GM18873 (cell line): ENCODE measurements at regions not wholly inside any gene's neighbourhood (a gene's known extent, or its start where the extent isn't known, plus 50 kb on each side); places are given as distances from the start of the nearest gene placed in this dataset.

Experiments
- ATAC-seq: cut with Tn5 transposase; IDR thresholded peaks from one replicate; pipeline ENCODE4 v1.9.1; 2021; ENCODE audit warnings: mild to moderate bottlenecking, moderate library complexity, moderate number of reproducible peaks; ENCODE audit not compliant: unreplicated experiment, low FRiP score

DNA sequence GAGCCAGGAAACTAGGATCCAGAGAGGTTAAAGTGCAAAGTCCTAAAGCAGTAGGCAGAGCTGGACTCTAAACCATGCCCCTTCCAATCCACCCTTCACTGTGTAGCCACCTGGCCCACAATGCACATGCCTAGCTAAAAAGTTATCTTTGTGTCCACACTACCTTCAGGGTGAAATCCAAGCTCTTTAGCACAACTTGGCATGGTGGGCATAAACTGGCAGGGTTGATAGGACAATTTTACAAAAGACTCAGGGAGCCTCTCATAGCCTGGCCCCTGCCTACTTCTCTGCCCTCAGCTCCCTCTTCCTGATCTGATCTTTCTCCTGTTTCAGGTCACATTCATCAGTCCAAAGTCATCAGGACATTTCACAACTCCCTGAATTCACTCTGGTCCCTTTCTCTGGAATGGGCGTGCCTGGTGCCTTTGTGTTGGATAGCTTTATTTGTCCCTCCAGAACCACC, 513.9 kb downstream of the OMA1 start:
- no peak for ATAC-seq

DNA sequence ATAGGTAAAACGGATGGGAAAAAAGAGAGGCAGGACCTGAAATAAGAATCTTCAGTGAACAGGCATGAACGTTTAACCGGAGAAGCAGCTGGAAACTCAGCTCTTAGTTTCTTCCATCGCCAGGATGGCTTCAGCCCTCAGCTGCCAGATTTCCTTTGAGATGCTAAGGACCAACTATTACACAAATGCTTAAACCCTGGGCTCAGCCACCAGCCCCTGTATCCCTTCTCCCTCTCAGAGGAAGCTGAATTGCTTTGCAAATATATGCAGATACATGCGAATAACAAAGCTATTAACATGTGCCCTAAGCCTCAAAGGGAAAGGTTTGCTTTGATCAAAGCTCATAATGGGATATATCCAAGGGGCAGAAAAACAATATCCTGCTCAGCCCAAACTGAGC, 515.1 kb downstream of the OMA1 start:
- ATAC-seq, result no peak

DNA sequence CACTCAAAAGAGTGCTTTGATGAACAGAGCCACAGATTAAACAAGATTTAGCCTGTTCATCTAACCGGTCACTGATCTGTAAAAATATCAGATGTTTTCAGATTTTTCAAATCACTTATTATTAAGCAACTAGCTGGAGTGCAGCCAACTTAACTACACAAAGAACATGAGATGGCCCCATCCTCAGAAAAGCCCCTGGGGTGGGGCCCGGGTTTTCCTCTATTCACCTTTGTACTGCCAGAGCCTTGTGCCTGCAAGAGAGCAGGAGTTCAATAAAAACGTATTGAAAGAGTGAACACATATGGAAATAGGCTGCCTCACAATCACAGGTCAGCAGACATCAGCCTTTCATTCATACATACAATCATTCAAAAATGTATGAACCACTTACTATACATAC, 516.1 kb downstream of the OMA1 start:
- ATAC-seq, result no peak

DNA sequence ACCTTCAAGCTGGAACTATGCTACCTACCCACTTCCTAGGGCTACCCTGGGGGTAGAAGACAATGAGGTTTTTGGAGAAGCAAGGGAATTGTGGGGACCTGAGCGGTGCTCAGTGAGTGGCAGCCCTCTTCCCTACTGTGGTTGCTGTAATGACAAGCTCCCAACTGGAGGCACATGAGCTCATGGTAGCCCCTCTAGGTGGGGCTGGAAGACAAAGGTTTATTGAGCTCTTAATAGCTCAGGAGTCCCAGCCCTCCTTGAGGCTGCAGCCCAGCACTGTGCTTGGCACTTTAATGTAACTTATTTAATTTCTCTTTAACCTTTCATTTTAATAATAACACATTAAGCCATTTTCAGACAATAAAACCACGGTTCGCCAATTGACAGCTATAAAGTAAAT, 528.9 kb downstream of the OMA1 start:
- ATAC-seq, result no peak

DNA sequence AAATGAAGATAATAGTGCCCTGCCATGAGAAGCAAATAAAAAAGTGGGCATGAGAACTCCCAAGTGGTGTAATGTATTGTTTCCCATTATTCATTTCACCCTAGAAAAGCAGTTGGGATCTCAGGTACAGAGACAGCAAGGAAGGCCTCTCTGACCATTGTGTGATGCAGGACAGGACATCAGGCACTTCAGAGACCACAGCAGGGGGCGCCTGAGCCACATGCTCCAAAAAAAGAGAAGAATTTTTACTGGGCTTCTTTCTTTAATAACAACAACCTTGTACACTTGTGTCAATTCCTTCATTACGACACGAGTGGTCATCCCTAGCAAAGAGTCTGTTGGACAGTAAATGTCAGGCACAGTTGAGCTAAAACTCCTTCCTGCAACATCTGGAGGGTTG, 533.3 kb downstream of the OMA1 start:
- ATAC-seq, result no peak

DNA sequence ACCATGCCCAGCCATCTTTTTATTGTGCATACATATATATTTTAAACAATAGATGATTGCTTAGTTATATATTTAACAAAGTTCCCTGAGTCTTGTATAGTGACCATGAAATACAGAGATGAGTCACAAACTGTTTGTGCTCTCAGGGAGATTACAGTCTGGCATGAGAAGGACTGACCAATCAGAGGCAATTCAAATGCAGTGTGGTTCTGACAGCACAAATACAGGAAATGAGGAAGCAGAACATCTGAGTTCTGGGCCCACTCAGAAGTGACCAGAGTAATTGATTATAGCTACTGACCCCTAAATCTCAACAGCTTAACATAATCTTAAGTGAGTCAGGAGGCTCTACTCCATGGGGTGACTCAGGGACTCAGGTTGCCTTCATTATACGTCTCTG, 534.5 kb downstream of the OMA1 start:
- no peak for ATAC-seq

DNA sequence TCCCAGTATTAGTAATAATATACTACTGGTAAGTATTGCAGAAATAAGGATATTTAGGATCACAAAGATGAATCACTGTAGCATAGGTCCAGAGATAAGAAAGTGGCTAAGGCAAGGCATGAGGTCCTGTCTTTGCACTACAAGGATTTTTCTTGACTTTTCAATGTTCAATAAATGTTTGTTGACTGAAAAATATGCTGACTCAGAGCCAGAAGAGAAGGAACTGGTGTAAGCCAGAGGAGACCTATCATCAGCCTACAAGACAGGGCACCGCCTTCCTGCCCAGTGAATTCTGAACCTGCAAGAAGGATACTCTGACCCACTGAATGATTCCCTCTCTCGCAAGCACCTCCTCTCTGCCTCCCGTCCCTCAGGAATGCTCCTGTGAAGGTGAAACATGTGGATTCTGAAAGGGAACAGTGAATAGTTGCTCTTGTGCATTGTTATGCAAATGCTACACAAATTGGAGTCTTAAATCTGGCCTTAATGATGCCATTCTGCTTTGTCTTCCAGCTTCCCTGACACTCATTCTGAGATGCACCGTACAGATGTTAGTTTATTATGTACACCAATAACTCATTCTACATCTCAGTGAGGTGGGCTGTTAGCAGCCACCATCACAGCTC, 540.0 kb downstream of the OMA1 start:
- no peak for ATAC-seq

DNA sequence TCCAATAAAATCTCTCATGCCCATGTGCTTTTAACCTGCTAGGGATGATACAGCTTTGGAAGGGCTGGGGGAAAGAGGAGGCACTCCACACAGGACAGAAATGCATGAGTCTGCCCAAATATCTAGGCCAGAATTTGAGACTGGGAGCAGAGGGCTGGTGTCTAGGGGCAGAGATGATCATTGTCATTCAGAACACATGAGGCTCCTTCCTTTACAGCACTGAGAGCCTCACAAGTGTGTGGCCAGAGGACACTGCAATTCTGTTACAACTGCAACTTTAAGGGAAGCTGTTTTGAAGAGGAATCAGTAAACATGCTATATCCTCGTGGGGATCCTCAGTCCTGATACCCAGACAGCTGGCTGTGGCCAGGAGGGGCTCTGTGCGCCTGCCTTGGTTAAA, 541.3 kb downstream of the OMA1 start:
- no peak for ATAC-seq

DNA sequence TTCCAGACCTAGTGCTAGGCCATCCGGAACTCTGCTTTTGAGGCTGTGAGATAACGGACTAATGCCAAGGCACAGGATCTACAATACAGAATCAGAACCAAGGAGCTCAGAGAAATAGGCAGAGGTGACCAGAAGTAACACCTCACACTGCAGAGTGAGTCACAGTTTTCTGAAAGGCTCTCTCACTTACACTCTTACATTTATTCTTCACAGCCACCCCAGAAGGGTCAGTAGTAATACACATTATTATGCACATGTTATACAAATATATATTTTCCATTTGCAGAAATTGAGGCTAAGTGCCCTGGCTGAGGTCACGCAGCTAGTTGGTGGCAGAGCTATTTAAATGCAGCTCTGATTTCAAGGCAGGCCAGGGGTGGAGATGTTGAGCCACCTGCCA, 542.5 kb downstream of the OMA1 start:
- ATAC-seq, result no peak

DNA sequence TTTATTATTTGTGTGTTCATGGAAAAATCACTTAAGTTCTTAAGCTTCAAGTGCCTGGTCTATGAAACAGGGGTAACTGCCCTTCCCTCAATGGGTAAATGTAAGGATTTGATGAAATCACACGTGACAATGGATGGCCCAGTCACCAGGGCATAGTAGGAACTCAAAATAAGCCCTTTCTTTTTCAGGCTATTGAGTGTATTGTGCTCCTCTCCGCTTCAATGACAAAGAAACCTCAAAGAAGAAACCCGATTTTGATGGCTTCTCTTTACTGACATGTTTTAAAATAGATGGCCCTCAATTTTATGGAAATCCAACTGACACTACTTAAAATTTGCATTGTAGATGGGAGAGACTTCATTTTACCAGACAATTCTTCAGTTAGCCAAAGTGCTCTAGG, 543.5 kb downstream of the OMA1 start:
- ATAC-seq, result no peak

DNA sequence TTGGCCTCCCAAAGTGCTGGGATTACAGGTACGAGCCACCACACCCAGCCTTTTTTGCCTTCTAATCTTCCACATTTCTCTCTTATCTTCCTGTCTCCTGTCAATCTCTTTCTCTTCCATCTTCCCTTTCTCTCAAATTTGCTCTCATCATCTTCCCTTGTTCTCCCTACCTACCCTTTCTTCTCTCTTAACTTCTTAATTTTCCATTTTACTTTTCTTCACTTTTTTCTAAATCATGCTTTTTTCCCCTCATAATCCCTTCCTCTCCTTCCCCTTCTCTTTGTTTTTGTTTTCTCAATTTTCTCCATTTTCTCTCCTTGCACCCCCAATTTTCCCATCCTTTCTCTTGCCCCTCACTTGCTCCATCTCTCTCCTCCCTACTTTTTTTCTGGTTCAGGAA, 545.7 kb downstream of the OMA1 start:
- no peak for ATAC-seq

DNA sequence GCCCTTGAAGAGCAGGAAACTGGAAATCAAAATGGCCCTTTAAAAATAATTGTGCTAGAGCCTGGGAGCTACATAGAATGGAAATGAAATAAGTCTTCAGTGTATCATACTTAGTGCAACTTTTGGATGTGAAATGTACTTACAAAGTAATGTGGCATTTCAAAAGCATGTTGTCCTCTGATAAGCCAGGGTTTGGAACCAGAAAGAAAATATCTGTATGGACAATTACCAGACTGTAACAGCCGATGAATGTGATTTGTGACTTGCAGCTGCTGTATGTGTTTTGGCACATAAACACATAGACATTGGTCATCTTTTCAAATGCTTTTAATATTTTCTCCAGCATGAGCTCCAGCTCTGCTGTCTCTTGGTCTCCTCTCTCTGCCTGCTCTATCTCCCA, 546.4 kb downstream of the OMA1 start:
- no peak for ATAC-seq

DNA sequence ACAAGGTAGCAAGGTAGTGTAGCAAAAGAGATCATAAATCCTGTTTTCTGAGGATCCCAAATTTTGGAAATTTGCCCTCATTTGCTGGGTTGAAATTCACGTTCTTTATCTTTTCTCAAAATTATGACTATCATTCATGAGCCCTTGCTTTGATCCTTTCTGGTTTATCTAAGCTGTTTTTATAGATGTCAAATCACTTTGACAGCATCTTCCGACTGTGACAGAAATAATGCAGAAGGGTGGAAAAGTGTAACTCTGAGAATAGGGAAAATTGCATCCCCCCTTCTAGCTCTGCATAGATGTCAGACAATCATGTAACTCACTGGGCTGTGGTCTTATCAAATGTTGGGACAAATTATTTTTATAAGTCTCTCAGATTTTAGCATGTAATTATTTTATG, 550.1 kb downstream of the OMA1 start:
- no peak for ATAC-seq

DNA sequence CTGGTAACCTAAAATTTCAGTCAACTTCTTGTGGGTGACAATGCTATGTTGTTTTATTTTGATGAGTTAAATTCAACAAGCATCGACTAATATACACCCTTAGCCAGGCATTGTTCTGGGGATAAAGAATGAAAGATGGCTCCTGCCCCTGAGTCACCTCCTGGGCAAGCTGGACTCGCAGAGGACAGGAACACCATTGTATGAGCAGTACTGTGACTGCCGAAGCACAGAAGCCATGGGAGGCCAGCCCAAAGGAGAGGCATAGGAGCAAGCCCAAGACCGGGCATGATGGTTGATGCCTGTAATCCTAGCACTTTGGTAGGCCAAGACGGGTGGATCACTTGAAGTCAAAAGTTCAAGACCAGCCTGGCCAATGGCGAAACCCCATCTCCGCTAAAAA, 555.2 kb downstream of the OMA1 start:
- no peak for ATAC-seq

DNA sequence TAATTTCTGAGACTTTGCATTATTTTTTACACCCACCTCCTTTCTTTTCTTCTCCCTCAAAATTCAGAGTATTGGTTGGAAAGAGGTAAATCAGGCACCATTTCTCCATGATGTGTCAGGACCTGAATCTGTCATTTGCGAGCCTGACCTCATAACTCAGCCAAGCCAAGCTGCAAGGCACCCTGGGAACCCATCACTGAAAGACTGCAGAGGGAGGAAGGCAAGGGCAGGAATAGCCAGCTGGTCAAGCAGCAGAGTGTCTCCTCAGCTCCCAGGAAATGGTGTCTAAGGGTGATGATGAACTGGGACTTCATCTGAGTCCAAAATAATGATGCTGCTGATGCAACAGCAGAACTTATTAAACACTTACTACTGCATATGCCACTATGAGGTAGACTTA, 556.6 kb downstream of the OMA1 start:
- no peak for ATAC-seq

DNA sequence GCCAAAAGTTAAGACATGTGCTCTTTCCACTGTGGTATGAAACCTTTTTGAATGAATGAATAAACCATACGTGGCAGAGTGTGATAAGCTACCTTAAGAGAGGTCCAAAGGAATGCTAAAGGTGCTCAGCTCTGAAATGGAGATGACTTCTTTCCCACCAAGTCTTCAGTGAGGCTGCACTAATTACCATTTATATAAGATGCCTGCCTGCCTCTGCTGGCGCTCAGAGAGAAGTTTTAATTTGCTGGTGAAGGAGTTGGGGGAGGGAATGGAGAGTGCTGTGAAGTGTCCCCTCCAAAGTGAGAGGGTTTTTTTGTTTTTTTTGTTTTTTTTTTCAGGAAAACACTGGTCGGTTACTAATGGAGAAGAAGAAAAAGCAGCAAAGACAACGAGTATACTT, 559.0 kb downstream of the OMA1 start:
- ATAC-seq, result no peak

DNA sequence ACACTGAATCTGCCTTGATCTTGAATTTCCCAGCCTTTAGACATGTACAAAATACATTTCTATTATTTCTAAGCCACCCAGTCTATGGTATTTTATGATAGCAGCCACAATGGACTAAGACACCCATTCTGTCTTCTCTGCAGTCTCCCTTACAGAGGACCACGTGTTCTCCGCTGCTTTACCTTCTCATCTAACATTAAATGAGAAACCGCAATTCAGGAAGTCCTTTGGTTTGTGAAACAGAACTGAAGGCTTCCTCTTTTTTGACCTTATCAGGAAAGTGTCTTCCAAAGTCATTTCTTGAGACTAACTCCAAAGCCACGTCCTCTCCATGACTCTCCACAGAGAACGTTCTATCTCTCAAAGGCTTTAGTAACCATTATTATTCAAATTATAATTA, 560.1 kb downstream of the OMA1 start:
- peak; percentile 43 for ATAC-seq

DNA sequence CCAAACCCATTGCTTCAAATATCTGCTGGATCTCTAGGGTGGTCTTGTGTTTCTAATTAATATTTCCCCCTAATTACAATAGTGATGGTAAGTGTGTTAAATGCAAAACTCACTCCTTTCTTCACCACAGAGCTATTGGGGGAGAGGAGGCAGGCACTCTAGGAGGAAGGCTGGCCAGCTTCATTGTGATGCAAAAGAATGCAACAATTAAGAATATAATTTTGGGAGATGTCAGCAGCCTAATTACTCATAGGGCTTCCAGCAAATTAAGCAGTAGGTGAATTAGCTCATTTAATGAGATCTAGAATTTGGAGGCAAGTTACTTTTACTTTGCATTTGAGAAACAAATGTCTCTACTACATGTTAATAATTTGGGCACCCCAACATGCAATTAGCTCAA, 560.4 kb upstream of the DAB1 start:
- no peak for ATAC-seq

DNA sequence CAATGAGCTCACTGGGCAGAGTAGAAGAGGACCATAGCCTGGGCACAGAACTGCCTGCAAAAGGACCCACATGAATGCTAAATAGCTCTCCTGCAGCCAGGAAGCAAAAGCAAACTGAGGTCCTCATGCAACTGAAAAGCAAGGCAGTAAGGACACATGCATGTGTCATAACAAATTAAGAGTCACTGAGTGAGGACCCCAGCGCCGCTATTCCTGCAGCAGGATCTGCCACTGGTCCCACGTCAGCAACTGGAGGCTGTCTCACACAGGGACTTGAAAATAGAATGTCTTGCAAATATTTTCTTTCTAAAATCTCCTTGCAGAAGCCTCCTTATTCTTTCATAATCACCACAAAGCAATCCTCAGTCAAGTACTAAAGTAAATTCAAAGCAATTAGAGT, 559.6 kb upstream of the DAB1 start:
- no peak for ATAC-seq

DNA sequence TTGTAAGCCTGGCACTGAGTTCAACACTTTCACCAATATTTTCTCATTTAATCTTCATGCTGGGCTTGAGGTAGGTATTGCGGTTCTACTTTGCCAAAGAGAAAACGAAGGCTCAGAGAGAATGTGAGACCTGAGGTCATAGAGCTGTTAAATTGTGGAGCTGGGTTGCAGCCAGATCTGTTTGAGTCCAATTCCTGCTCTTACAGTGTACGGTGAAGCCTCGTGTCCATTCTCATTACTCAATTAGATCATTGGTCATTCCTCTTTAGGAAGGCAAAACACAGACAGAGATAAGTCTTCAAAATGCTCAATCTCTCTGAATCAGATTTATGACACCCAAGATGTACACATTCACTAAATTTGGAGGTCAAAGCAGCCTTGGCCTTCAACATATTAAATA, 559.0 kb upstream of the DAB1 start:
- no peak for ATAC-seq

DNA sequence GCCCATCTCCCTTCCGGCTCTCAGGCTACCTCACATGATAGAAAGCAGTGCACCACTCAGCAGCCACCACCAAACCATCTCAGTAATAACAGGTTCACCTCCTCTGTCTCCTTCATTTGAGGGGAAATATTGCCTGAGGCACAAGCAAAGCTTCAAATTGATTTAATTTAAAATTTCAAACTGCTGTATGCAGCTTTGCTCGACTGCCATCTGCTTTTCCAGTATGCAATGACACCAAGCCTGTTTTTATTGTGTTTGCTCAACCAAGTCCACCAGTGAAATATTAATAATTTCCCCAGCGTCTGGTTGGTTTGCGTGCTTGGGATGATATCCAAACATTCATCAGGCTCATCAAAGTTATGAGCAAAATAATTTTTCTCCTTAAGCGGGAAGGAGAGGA, 552.4 kb upstream of the DAB1 start:
- no peak for ATAC-seq

DNA sequence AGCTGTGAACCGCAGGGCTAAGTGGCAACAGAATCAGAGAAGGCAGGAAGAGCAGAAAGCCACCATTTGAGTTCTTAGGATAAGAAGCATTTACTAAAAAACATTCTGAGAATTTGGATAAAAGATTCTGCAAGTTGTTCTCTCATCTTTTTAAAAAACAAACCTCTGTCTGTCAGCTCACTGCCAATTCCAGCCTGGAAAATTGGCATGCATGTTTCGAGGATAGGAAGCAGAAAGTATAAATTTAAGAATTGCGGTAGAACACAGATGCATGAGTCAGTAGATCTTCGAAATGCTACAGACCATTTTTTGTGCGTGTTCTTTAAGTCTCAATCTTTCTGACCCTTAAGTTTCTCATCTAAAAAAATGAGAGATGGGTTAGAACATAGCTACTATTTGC, 544.5 kb upstream of the DAB1 start:
- ATAC-seq, result no peak

DNA sequence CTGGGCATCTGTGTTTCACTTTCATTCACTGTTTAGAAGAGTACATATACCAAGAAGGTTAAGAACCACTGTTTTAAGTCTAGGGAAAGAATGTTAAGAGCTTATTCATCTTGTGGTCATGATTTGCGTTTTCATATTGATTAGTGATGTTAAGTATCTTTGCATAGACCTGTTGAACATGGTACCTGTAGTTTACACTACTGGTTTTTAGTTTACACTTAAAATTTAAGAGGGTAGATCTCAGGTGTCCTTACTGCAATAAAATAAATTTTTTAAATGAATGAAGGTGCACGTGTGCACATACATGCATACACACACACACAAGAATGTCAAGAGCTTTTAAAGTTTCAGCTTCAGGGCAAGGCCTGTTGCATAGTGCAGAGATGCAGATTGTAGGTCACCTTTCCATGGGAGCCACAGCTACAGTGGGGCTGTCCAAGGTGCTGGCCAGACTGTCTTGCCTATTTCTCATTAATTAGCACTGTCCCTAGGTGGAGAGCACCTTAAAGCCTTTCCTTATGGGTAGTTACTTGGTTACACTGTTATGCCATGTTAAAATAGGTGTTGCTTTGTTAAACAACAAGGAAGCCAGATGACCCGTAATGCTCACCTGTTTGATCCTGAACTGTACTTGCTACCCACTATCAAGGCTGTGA, 543.0 kb upstream of the DAB1 start:
- no peak for ATAC-seq
